Pancreas (tissue), 10 donors: ENCODE measurements at regions not wholly inside any gene's neighbourhood (a gene's known extent, or its start where the extent isn't known, plus 50 kb on each side); places are given as distances from the start of the nearest gene placed in this dataset.

Experiments used
- ATAC-seq, 4 donors: fragments of 200-7000 bp; cut with Tn5 transposase; one replicate each; pipeline versions ENCODE4 v1.8.0 to v1.9.1; 2020; ENCODE audit warnings: mild to moderate bottlenecking in 4 of 4, moderate library complexity in 4 of 4
- DNase-seq, 6 donors: peaks; one replicate each; pipeline ENCODE4 v3.0.0-alpha.2; 2020
- FAIRE-seq: peaks from 2 replicates; lab custom pipeline; 2012; peaks lifted over from hg19 to GRCh38; lab: Jason Lieb, UNC
- H3K27ac ChIP-seq, 4 donors: fragments of 200-600 bp; sonication (generic); 1 replicate in 3 of 4; 2 replicates in 1 of 4; pipeline versions ENCODE4 v1.5.0 to v1.8.0; 2020
- H3K27me3 ChIP-seq, 4 donors: fragments of 200-600 bp; one replicate each; pipeline ENCODE4 v1.8.0; 2021
- H3K36me3 ChIP-seq, 3 donors: fragments of 200-600 bp; sonication (generic) in 1 of 3; one replicate each; pipeline versions ENCODE4 v1.5.0 to v1.8.0; 2020 to 2021
- H3K4me1 ChIP-seq, 3 donors: fragments of 200-600 bp; one replicate each; pipeline ENCODE4 v1.8.0; 2021
- H3K4me3 ChIP-seq, 4 donors: fragments of 200-600 bp; sonication (generic) in 2 of 4; one replicate each; pipeline versions ENCODE4 v1.5.0 to v1.8.0; 2020 to 2021
- H3K9me3 ChIP-seq, 4 donors: fragments of 200-600 bp; one replicate each; pipeline ENCODE4 v1.8.0; 2021
- WGBS, 2 donors: extraction: QIAGEN DNeasy Blood & Tissue Kit; methylation state at CpG; one replicate each; pipeline ENCODE4 v1.1.7; 2013; 5-methylcytosine and 5-hydroxymethylcytosine counted together
- intact Hi-C, 3 donors: fragments of 100-400 bp; cut with DNase I; formaldehyde crosslinking; loops; one replicate each; pipeline versions ENCODE4 v1.11.1 to v1.14.2; 2022
- TF ChIP-seq, protein P1 (sequence below), 4 donors: fragments of 200-600 bp; sonication (generic) in 3 of 4; IDR thresholded peaks; one replicate each; pipeline versions ENCODE4 v1.5.0 to v1.8.0; 2021; ENCODE audit warnings: antibody characterized with exemption in 4 of 4
- donor health status: healthy with polysubstance abuse.
- donor health status: DM: no; HTN: no; CAD: no; lungs with moderate emphysema.
- donor health status: DM: no; HTN: no; CAD: no.
- donor health status: control.
- donor health status: control.
- donor health status: Bipolar disorder and iron deficiency.
- donor health status: DM: yes; HTN: yes; CAD: no.
- donor health status: DM: no; HTN: no; CAD: no.
- donor health status: DM: no; HTN: no; CAD: no.
- donor health status: DM: yes; HTN: yes; CAD: no.

DNA sequence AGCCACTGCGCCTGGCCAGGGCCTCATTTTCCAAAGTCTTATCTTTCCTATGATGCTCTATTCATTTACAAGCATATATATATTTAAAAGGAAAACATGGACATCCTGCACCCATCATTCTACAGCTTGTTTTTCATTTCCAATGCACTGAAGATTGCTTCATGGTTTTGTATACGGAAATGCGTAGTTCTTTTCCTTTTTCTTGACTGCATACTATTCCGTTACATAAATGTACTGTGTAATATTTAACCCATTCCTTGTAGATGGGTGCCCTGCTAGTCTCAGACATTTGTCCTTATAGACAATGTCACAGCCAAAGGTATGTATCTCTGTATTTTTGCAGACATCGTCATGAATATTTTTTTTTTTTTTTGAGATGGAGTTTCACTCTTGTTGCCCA lies 257.0 kb downstream of the ASMT start:
- FAIRE-seq (no peak), DNase-seq (no peak), ATAC-seq (no peak)
- WGBS, 2 donors = 91 to 96% methylated on average over 5 of the region's 5 CpGs
- TF ChIP-seq, protein P1, sequence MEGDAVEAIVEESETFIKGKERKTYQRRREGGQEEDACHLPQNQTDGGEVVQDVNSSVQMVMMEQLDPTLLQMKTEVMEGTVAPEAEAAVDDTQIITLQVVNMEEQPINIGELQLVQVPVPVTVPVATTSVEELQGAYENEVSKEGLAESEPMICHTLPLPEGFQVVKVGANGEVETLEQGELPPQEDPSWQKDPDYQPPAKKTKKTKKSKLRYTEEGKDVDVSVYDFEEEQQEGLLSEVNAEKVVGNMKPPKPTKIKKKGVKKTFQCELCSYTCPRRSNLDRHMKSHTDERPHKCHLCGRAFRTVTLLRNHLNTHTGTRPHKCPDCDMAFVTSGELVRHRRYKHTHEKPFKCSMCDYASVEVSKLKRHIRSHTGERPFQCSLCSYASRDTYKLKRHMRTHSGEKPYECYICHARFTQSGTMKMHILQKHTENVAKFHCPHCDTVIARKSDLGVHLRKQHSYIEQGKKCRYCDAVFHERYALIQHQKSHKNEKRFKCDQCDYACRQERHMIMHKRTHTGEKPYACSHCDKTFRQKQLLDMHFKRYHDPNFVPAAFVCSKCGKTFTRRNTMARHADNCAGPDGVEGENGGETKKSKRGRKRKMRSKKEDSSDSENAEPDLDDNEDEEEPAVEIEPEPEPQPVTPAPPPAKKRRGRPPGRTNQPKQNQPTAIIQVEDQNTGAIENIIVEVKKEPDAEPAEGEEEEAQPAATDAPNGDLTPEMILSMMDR (IDR thresholded peaks at IDR 0.05) = no peak
- no peaks in the 10 kb centered on the region for H3K27me3 ChIP-seq
- no peaks in the 10 kb centered on the region for H3K4me1 ChIP-seq
- intact Hi-C loops = no loop called here
- H3K4me3 ChIP-seq = no peak overlapping the region
- H3K27ac ChIP-seq = no peak overlapping the region
- H3K9me3 ChIP-seq = no peaks in the 10 kb centered on the region
- H3K36me3 ChIP-seq = no peaks in the 10 kb centered on the region

DNA sequence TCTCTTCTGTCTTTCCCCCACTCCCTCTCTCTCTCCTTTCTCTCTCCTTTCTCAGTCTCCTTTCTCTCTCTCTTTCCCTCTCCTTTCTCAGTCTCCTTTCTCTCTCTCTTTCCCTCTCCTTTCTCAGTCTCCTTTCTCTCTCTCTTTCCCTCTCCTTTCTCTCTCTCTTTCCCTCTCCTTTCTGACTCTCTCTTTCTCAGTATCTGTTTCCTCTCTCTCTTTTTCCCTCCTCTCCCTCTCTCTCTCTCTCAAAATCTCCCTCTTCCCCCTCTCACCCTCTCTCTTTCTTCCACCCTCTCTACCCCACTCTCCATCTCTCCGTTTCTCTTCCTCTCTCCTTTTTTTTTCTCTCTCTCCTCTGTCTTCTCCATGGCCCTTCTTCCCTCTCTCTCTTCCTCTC lies 258.8 kb downstream of the ASMT start:
- FAIRE-seq = no peak
- no peak for ATAC-seq
- DNase-seq = no peak
- intact Hi-C loops = no loop called here
- 41 to 52% methylated on average over 1 of the region's 1 CpG for WGBS, 2 donors
- TF ChIP-seq, protein P1 (IDR thresholded peaks at IDR 0.05) = no peak
- Histone ChIP-seq H3K27ac (no peak overlapping the region), H3K27me3 (no peaks in the 10 kb centered on the region), H3K4me1 (no peaks in the 10 kb centered on the region), H3K4me3 (no peak overlapping the region), H3K9me3 (no peaks in the 10 kb centered on the region), H3K36me3 (no peaks in the 10 kb centered on the region)

DNA sequence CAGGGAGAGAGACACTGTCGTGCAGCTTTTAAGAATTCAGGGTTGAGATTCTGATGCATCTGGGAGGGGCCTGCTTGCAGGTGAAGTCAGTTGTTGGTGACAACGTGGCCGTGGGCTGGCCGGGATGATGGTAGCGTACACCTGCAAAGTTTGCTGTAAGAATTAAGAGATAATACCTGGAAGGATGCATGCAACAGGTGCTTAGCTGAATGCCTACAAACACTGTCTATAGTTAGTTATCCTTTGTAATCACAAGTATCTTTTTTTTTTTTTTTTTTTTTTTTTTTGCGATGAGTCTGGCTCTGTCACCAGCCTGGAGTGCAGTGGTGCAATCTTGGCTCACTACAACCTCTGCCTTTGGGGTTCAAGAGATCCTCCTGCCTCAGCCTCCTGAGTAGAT lies 259.6 kb downstream of the ASMT start:
- no peaks in the 10 kb centered on the region for H3K9me3 ChIP-seq
- no peaks in the 10 kb centered on the region for H3K4me1 ChIP-seq
- no peaks in the 10 kb centered on the region for H3K27me3 ChIP-seq
- DNase-seq (no peak), FAIRE-seq (no peak), ATAC-seq (no peak)
- H3K27ac ChIP-seq = no peak overlapping the region
- H3K36me3 ChIP-seq = no peaks in the 10 kb centered on the region
- H3K4me3 ChIP-seq = no peak overlapping the region
- TF ChIP-seq, protein P1 (IDR thresholded peaks at IDR 0.05) = no peak
- intact Hi-C loops = no loop called here
- 47 to 56% methylated on average over 6 of the region's 6 CpGs for WGBS, 2 donors

DNA sequence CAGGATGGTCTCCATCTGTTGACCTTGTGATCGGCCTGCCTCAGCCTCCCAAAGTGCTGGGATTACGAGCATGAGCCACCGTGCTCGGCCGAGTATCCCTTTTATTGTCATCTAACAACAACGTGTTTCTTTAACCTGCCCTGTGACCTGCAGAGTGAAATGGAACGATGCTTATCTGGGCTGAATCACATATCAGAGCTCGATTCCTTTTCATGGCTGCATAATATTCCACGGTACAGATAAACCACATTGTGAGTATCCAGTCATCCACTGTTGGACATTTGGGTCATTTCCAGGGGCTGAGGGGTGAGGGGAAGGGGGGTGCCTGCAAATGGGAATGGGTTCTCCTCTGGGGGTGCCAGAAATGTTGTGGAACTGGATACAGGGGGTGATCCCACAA lies 260.0 kb downstream of the ASMT start:
- TF ChIP-seq, protein P1 (IDR thresholded peaks at IDR 0.05) = no peak
- no peaks in the 10 kb centered on the region for H3K4me1 ChIP-seq
- no peaks in the 10 kb centered on the region for H3K9me3 ChIP-seq
- DNase-seq (no peak), ATAC-seq (no peak), FAIRE-seq (no peak)
- intact Hi-C loops = no loop called here
- H3K27ac ChIP-seq = no peak overlapping the region
- H3K36me3 ChIP-seq = no peaks in the 10 kb centered on the region
- no peaks in the 10 kb centered on the region for H3K27me3 ChIP-seq
- no peak overlapping the region for H3K4me3 ChIP-seq
- WGBS, 2 donors = 79 to 87% methylated on average over 9 of the region's 9 CpGs

DNA sequence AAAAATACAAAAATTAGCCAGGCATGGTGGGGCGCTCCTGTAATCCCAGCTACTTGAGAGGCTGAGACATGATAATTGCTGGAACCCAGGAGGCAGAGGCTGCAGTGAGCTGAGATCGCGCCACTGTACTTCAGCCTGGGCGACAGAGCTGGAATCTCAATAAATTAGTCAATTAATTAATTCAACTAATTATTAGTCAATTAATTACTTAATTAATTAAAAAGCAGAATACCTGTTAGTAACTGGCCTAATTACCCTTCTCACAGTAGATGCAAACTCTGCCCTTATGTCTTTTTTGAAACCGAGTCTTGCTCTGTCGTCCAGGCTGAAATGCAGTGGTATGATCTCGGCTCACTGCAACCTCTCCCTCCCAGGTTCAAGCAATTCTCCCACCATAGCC lies 261.2 kb downstream of the ASMT start:
- intact Hi-C loops = no loop called here
- no peak for DNase-seq
- H3K4me3 ChIP-seq = no peak overlapping the region
- ATAC-seq = no peak
- WGBS, 2 donors = 89 to 90% methylated on average over 7 of the region's 7 CpGs
- H3K27me3 ChIP-seq = no peaks in the 10 kb centered on the region
- no peaks in the 10 kb centered on the region for H3K4me1 ChIP-seq
- no peaks in the 10 kb centered on the region for H3K36me3 ChIP-seq
- H3K9me3 ChIP-seq = no peaks in the 10 kb centered on the region
- TF ChIP-seq, protein P1 (IDR thresholded peaks at IDR 0.05) = no peak
- no peak for FAIRE-seq
- H3K27ac ChIP-seq = no peak overlapping the region
